Activated CD4-positive, alpha-beta T cell treated with anti-CD3 and anti-CD28 coated beads, Interleukin-2, Interleukin-6, amounts not matched to agents 100 ng/mL and 50 ng/mL, durations not matched to agents 16 hours and 8 hours (primary cell): ENCODE measurements at regions not wholly inside any gene's neighbourhood (a gene's known extent, or its start where the extent isn't known, plus 50 kb on each side); places are given as distances from the start of the nearest gene placed in this dataset.
"Not testable (repeated sequence)": the region's sequence is repeated elsewhere in the genome, so short reads cannot be mapped to it uniquely, and the experiment has no call there.

Experiments
- DNase-seq: peaks from one replicate; pipeline ENCODE4 v3.0.0-alpha.2; 2020

DNA sequence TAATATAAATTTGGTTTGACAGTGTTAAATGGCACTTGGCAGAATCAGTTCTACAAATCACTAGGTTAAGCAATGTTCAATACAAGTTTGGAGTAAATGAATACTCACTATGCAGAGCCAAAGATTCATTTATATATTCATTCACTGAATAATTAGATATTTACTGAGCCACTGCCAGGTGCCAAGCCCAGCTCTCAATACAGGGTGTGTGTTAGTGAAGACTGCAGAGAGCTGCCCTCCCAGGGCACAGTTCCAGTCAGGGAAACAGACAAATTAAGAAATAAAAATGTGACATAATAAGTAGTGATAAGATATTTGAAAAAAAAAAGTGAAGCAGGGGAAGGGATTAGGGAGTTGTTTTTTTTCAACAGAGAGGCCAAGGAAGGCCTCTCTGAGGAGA, 411.7 kb downstream of the KCNRG start:
- DNase-seq = no peak

DNA sequence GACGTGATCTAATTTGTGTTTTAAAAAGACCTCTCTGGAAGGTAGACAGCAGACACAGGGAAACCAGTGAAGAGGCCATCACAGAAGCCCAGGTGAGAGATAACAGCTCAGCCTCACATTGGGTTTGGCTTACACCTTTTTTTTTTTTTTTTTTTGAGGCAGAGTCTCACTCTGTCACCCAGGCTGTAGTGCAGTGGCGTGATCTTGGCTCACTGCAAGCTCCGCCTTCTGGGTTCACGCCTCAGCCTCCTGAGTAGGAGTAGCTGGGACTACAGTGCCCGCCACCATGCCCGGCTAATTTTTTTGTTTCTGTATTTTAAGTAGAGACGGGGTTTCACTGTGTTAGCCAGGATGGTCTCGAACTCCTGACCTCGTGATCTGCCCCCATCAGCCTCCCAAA, 412.3 kb downstream of the KCNRG start:
- DNase-seq = not testable (repeated sequence)

DNA sequence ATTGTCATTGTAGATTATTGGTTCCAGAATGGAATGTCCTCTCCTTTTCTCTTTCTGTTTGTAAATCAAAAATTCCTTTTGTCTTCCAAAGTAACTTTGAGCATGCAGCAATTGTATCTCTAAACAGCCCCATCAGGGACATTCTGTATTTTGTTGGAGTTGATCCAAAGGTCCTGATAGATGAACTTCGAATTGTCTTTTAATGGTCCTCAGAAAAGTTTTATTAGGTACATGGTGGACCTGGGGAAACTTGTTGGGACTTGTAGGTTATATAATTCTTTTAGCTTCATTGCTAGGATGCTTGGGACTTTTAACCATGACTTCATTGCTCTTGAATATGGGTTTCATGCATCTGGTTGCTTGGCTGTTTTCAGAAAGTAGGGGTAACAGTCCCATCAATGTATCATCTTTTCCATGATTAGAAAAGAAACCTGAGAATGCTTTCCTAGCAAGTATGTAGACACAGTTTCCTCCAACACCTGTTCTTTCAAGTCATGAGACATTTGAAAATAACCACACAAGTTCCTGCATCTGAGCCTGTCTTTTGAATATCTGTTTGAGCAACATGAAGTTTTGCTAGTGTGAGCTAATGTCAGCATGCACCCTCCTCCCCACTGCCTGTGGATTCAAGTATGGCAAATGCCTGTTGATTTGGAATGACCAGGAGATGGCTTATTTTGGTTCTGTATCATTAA, 413.1 kb downstream of the KCNRG start:
- no peak for DNase-seq

DNA sequence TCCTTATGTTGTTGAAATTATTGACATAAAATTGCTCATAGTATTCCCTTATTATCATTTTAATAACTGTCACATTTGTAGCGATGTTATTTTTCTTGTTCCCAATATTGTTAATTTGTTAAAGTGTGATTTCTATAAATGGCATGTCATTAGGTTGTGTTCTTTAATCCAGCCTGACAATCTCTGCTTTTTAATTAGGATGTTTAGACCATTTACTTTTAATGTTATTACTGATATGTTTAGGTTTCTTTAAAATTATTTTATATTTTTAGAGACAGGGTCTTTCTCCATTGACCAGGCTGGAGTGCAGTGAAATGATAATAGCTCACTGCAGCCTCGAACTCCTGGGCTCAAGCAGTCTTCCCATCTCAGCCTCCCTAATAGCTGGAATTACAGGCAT, 408.5 kb downstream of the DLEU7 start:
- no peak for DNase-seq

DNA sequence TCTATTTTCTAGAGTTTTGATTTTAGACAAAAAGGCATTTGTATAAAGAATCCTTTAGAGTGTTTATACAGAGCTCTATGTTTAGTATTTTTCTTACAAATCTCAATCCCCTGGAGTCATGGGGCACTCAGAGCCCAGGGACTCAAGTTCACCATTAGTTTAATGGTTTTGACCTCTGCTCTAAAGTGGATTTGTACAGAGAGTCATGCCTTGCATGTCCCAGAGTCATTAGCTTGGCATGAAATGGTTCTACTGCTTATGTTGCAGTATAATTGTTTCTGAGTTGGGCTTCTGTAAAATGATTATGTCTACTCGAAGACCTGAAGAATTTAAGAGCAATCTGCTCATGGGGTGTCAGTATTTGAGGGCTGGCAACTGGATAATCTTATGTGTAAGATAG, 406.2 kb downstream of the DLEU7 start:
- no peak for DNase-seq

DNA sequence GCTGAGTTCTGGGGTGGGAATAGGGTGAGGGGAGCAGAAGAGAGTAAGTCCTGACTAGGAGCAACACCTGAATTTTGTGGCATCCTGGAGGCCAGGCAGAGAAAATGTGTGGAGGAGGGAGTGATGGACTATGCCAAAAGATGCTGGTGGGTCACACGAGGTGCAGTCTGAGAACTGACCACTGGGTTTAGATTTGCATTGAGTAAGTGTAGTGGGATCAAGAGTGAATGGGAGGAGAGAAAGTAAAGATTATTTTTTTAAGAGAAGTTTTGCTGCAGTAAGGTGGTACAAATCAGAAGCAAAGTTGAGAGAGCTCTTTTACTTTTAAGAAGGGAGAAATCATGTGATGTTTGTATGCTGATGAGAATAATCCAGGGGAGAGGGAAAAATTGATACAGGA, 405.1 kb downstream of the DLEU7 start:
- DNase-seq = no peak

DNA sequence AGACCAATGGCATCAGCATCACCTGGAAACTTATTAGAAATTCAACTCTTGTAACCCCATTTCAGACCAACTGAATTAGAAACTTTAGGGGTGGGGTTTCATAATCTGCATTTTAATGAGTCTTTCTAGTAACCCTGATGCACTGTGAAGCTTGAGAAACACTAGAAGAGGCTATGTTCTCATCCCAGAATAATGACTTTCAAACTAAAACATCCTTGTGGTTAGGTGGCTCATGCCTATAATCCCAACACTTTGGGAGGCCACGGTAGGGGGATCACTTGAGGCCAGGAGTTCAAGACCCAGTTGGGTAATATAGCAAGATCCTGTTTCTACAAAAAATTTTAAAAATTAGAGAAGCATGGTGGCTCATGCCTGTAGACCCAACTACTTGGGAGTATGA, 402.4 kb downstream of the DLEU7 start:
- no peak for DNase-seq

DNA sequence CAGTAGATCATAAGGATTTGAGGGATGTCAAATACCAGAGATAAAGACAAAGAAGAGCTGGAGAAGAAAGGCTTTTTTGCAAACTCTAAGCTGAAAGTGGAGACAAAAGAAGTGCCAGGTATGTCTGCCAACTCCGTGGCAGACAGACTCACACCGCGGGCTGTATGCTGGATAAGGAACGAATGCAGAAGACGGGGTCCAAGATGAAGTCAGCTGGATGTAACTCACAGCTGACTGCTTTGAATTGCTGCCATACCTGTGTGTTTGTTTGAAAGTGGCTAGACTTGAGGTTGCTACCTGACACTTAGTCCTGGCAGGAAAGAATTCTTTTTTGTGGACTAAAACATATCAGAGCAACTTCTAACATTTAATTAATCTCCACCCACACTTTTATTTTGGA, 398.8 kb downstream of the DLEU7 start:
- no peak for DNase-seq

DNA sequence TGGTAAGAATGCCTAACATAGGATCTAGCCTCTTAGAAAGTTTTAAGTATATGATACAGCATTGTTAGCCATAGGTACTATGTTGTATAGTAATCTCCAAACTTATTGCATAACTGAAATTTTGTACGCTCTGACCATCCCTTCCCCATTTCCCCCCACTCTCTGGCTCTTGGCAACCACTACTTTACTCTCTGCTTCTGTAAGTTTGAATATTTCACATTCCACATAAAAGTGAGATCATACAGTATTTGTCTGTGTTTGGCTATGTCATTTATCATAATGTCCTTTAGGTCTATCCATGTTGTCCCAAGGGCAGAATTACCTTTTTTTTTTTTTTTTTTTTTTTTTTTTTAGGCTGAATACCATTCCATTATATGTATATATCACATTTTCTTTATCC, 396.9 kb downstream of the DLEU7 start:
- DNase-seq = no peak

DNA sequence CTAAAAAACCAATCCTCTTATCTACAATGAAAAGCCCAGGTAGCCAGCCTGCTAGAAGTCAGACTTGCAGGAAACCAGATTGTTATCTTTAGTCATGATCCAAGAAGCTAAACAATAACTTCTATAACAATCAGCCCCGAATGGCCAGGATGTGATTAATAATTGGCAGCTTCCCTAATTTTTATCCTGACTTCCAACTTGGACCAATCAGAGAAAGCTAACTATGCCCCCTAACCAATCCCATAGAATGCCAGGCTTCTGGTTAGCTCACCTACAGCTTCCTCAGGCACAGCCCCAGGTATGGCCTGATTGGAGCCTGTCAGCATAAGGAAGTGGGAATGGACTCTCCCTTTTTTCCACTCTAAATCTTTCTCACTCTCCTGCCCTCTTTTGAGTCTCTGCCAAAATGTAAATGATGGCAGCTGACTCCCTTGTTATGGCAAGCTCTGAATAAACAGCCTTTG, 394.9 kb downstream of the DLEU7 start:
- DNase-seq = no peak

DNA sequence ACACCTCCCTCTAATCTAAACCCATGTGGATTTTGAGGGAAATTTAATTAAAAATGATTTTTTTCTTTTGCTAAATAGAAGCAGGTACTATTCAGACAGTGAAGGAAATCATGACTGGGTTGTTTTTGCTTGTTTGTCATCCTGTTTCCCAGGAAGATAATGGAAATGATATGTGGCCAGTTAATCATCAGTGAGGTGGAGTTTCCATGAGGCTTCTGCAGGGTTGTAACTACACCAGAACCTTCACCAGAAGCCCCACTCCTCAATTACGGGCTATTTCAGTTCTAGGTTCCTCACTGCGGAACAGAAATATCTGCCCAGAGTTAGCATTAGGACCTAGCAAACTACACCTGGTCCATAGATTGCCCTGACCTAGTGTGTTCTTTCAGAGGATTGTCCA, 394.0 kb downstream of the DLEU7 start:
- DNase-seq = no peak

DNA sequence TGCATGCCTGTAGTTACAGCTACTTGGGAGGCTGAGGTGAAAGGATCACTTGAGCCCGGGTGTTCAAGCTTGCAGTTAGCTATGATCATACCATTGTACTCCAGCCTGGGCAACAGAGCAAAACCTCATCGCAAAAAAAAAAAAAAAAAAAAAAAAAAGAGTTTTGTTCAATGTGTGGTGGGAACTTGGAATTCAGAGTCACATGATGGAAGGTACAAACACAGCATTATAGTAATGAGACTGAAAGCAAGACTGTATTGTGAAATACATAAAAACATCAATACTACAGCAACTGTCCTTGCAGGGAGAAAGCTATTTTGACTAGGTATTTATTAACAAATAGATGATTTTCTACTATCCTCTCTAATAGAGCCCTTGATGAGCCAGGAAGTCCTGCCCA, 393.2 kb downstream of the DLEU7 start:
- no peak for DNase-seq

DNA sequence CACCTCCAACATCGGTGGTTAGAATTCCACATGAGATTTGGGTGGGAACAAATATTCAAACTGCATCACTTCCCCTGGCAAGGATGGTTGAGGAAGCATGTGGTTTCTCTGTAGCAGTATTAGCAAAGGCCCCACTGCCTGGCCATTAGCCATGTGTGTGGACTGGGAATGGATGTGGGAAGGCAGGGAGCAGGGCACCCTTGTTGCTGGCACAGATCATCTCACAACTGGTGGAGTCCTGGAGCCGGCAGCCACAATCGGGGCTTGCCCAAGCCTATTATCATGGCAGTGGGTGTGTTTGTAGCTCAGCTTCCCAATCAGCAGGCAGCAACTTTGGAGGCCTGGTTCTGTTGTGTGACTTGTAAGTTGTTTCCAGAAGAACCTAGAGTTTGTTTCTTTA, 391.9 kb downstream of the DLEU7 start:
- DNase-seq = no peak

DNA sequence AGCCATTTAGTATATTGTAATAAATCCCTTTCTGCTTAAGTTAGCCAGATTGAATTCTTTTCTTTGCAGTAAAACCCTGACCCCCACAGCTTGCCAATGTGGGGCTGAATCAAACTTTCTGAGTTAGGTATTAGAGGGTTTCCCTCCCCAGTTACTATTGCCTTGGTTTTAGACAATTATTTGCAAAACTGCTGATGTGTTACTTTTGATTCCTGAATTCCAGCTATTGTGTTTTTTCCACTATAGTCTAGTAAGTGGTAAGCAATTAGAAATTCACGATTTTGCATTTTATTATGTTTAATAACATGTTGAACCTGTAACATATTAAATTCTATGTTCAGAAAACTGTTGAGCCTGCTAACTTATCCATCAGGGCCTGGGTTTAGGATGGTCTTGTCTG, 391.5 kb downstream of the DLEU7 start:
- no peak for DNase-seq

DNA sequence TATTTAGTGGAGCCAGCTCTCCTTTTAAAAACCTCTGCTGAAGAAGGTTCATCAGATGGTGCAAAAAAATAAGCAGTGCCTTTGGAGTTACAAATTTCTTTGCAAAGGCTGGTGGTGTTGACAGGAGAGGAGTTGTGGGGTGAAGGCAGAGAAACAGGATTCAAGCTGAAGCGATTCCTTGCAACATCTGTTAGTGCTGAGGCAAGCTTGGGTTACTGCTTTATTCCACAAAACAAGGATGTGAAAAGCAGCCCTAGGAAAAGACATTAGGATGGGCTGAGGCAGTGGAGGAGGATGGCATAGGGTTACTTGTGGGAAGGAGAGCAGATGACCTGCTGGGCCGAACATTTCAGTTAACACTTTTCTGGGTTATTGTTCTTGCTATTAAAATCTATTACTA, 390.7 kb downstream of the DLEU7 start:
- DNase-seq = no peak

DNA sequence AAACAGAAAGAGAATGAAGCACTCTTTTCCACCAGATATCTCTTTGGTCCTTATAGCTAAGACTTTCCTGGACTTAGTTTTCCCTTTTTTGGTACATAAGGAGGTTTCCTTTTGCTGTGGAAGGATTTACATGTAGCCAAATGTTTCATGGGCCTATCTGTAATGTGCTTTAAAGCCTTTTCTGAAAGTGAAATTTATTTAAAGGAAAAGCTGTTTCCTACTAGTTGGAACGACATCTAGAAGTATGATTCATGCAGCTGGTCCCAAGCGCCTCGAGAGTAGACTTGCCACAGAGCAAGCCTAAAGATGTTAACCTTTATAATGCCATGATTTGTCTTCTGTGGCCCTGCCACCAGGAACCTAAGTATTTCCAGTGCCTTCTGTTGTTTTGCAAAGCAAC, 390.3 kb downstream of the DLEU7 start:
- no peak for DNase-seq

DNA sequence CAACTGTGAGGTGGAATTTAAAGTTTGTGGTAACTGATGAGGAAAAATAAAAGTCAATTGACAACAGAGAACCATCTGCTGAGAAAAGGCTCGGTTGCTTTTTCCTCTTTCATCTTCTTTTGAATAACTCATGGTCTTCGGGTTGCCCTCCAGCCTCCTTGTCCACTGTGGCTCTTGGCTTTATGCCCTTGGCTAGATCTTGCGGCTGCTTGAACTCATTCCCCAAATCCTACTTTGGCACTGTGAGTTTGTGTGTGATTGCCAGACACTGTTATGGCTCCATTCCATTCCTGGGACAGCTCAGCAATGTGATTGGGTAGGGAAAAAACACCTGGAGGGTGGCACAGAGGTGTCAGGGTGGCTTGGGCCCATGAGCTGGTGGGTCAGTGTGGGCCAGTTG, 387.4 kb downstream of the DLEU7 start:
- no peak for DNase-seq

DNA sequence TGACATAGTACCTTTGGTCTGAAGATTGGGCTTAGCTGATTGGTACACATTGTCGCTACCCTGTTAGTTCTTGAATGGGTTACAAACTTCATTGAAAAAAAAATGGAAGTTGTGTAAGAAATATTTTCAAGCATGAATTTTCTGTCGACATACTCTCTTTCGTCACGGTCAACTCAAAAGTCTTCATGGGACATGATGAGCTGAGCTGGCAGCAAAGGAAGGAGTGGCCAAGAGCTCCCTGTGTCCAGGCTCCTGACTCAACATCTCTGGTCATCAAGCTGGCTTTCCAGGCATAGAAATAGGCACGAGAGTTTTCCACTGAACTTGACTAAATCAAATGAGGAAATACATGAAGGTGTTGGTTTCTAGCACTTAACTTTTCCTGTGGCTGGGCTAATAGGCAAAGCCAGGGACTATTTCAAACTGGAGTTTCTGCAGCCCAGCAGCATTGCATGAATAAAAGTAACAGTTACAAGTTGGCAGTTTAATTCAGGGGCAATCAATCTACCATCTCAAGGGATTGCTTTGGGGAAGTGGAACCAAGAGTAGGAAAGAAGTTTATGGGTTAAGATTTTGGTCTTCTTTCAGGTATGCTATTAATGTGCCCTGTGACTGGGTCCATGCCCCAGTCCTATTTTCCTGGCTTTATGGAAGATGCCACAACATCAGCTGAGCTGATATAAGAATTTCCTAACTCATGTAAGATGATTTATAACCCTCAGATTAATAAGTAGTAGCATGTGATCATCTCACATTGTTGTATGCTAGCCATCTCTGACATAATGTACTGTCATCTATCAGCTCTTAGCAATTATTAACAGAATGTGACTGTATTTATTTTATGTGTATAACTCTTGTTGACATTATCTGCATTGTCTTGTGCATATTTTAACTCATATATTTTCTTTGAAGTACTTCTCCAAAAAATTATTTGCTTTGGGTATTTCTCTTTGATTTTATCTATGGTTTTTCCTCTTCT, 385.8 kb downstream of the DLEU7 start:
- no peak for DNase-seq

DNA sequence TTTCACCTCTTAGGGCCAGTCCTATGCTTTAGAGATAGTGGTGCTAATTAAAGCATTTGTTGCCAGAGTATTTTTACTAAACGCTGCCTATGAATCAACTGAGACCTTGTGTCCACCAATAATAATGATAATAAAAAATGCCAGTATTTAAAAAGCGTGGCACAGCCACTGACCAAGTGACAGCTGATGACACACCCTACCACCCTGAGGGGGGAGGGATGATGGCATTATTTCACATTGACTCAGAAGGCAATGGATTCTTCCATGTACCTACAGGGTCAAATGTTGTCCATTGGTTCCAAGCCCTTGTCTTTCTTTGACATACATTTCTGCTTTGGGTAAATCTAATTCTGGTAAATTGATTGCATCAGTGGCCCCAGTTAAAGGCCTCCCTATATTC, 384.4 kb downstream of the DLEU7 start:
- no peak for DNase-seq

DNA sequence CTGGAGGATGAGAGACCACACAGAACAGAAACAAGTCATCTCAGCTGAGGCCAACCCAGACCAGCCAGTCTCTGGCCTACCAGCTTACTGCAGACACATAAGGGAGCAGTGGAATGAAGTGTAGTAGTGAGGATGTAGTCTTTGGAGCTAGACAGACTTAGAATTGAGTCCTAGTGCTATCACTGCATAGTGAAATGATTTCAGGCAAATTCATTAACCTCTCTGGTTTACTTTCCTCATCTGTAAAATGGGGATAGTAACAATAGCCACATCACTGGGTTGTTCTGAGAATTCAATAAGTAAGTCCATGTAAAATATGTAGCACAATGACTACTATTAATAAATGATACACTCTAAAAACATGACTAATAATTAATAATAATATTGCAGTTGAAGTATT, 383.8 kb downstream of the DLEU7 start:
- DNase-seq = no peak

DNA sequence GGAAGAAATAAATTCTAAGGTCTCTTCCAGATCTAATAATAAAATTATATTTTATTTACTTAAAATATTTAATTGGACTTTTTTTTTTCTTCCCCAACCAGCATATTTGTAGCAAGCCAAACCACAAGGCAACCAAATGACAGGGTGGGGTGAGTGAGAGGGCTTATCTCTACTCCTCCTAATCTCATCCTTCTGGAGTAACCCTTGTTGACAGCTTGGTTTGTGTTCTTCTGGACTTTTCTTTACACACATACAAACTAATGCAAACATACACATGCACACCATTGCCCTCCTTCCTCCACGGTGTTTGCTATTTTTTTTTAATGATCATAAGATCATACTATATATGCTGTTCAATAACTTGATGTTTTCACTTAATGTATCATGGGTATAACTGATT, 383.1 kb downstream of the DLEU7 start:
- no peak for DNase-seq

DNA sequence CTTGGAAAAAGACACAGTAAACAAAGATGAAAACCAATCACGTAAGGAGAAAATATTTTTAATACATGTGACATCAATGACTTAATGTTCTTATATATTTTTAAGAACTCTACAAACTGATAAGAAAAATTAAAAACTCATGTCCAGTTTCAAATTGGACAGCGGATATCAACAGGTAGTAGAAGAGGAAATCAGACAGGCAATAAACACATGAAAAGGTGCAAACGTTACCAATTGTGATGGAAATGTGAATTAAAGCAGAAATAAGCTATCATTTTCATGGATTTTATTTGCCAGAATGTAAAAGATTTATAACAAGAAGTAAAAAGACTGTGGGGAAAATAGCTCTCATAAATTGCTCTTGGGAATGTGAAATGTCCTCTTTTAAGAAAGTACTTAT, 382.3 kb downstream of the DLEU7 start:
- DNase-seq = no peak

DNA sequence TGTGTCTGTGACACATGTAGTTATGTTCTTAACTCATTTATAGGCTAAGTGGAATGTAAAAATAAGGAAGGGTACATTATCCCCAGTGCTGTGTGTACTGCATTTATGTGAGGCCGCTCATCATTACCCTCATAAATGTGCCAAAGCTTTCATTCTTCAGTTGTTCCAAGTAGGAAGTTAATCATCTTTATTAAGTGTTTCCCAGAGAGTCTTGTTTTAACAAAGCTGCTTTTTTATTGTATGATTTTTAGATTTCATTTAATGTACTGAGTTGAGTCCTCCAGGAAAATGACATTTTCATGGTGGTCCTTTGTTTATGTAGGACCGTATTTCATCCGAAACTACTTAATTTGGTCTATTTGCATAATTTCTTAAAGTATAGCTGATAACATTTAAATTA, 379.8 kb downstream of the DLEU7 start:
- DNase-seq = no peak
